ENCODE measurements at regions not wholly inside any gene's neighbourhood (a gene's known extent, or its start where the extent isn't known, plus 50 kb on each side); places are given as distances from the start of the nearest gene placed in this dataset.

- peak; percentile 33 for TF ChIP-seq CTCF (conservative IDR thresholded peaks at IDR 0.05; ENCODE audit: low read depth, low read length)
- H3K4me3 ChIP-seq (ENCODE audit: low read length): peak overlapping the region; percentile 29
- no peak for DNase-seq (ENCODE audit: low read depth)
Observed at GRCh38 chr7:1290679-1291356, 58.1 kb downstream of the UNCX start.

- no peak for TF ChIP-seq CTCF (conservative IDR thresholded peaks at IDR 0.05; ENCODE audit: low read depth, low read length)
- no peak overlapping the region for H3K4me3 ChIP-seq (ENCODE audit: low read length)
- DNase-seq (ENCODE audit: low read depth): no peak
Observed at GRCh38 chr7:1291357-1291689, 58.7 kb downstream of the UNCX start.

- TF ChIP-seq CTCF (conservative IDR thresholded peaks at IDR 0.05; ENCODE audit: low read depth, low read length): no peak
- H3K4me3 ChIP-seq (ENCODE audit: low read length): no peak overlapping the region
- no peak for DNase-seq (ENCODE audit: low read depth)
Observed at GRCh38 chr7:1291845-1292765, 59.4 kb downstream of the UNCX start.

GRCh38 chr7:1292972-1293830, 60.5 kb downstream of the UNCX start:
- H3K4me3 ChIP-seq (ENCODE audit: low read length): no peak overlapping the region
- no peak for TF ChIP-seq CTCF (conservative IDR thresholded peaks at IDR 0.05; ENCODE audit: low read depth, low read length)
- no peak for DNase-seq (ENCODE audit: low read depth)

GRCh38 chr7:1293950-1294411, 61.3 kb downstream of the UNCX start:
- no peak overlapping the region for H3K4me3 ChIP-seq (ENCODE audit: low read length)
- no peak for DNase-seq (ENCODE audit: low read depth)
- TF ChIP-seq CTCF (conservative IDR thresholded peaks at IDR 0.05; ENCODE audit: low read depth, low read length): no peak

- no peak for TF ChIP-seq CTCF (conservative IDR thresholded peaks at IDR 0.05; ENCODE audit: low read depth, low read length)
- no peak overlapping the region for H3K4me3 ChIP-seq (ENCODE audit: low read length)
- DNase-seq (ENCODE audit: low read depth): no peak
Observed at GRCh38 chr7:1295776-1296355, 63.2 kb downstream of the UNCX start.
